Large intestine (tissue), 3 donors: ENCODE measurements at regions not wholly inside any gene's neighbourhood (a gene's known extent, or its start where the extent isn't known, plus 50 kb on each side); places are given as distances from the start of the nearest gene placed in this dataset.

Source experiments
- DNase-seq, 2 donors: peaks; one replicate each; pipeline versions ENCODE4 v3.0.0 to v3.0.0-alpha.2; 2013
- H3K27ac ChIP-seq: one replicate; pipeline ENCODE4 v1.5.1; 2013; ENCODE audit warnings: low read length
- H3K27me3 ChIP-seq: 2 replicates; pipeline ENCODE4 v1.6.1; 2013; ENCODE audit warnings: low read length; ENCODE audit not compliant: control insufficient read depth, insufficient read depth
- H3K36me3 ChIP-seq: 2 replicates; pipeline ENCODE4 v1.6.1; 2013; ENCODE audit warnings: low read length; ENCODE audit not compliant: control insufficient read depth, insufficient read depth
- H3K4me1 ChIP-seq: one replicate; pipeline ENCODE4 v1.6.1; 2013; ENCODE audit warnings: low read length; ENCODE audit not compliant: control insufficient read depth, insufficient read depth
- H3K4me3 ChIP-seq: one replicate; pipeline ENCODE4 v1.5.1; 2013; ENCODE audit warnings: low read length
- H3K9me3 ChIP-seq: one replicate; pipeline ENCODE4 v1.6.1; 2013; ENCODE audit warnings: mild to moderate bottlenecking, low read depth, low read length, moderate library complexity; ENCODE audit not compliant: control insufficient read depth
- WGBS: methylation state at CpG from one replicate; pipeline ENCODE4 v1.1.5; 2013; ENCODE audit warnings: low lambda C conversion rate; ENCODE audit not compliant: insufficient coverage; 5-methylcytosine and 5-hydroxymethylcytosine counted together

- no peaks in the 10 kb centered on the region for H3K36me3 ChIP-seq
- peak; percentile 92 to 97 for DNase-seq
- H3K27ac ChIP-seq, result peak overlapping the region; percentile 92
- WGBS, result no CpG with 5 or more reads among the region's 4 CpGs
- H3K27me3 ChIP-seq, result no peaks in the 10 kb centered on the region
- no peak overlapping the region for H3K4me3 ChIP-seq
- H3K9me3 ChIP-seq, result no peaks in the 10 kb centered on the region
- peaks cover 27% of the 10 kb centered on the region for H3K4me1 ChIP-seq
These were observed 260.5 kb downstream of the CCDC85A start for GRCh38 chr2:56444339-56444738.

- no CpG with 5 or more reads among the region's 5 CpGs for WGBS
- peak; percentile 50 to 78 for DNase-seq
- Histone ChIP-seq H3K9me3 (no peaks in the 10 kb centered on the region), H3K4me1 (peaks cover 32% of the 10 kb centered on the region), H3K36me3 (no peaks in the 10 kb centered on the region), H3K27me3 (no peaks in the 10 kb centered on the region), H3K4me3 (no peak overlapping the region), H3K27ac (peak overlapping the region; percentile 84)
These were observed 264.7 kb downstream of the CCDC85A start for GRCh38 chr2:56448403-56449001.

- peak; percentile 95 for DNase-seq
- Histone ChIP-seq H3K9me3 (no peaks in the 10 kb centered on the region), H3K4me3 (peak overlapping the region; percentile 16), H3K27ac (peak overlapping the region; percentile 84), H3K4me1 (peaks cover 29% of the 10 kb centered on the region), H3K36me3 (no peaks in the 10 kb centered on the region), H3K27me3 (no peaks in the 10 kb centered on the region)
- WGBS, result no CpG with 5 or more reads among the region's 8 CpGs
These were observed 265.2 kb downstream of the CCDC85A start for GRCh38 chr2:56449002-56449431.

- peak; percentile 75 to 87 for DNase-seq
- Histone ChIP-seq H3K9me3 (no peaks in the 10 kb centered on the region), H3K4me3 (peak overlapping the region; percentile 16), H3K36me3 (no peaks in the 10 kb centered on the region), H3K27ac (peak overlapping the region; percentile 84), H3K27me3 (no peaks in the 10 kb centered on the region), H3K4me1 (peaks cover 29% of the 10 kb centered on the region)
- no CpG with 5 or more reads among the region's 2 CpGs for WGBS
These were observed 265.7 kb downstream of the CCDC85A start for GRCh38 chr2:56449449-56449860.

- Histone ChIP-seq H3K4me3 (no peak overlapping the region), H3K27me3 (no peaks in the 10 kb centered on the region), H3K27ac (peak overlapping the region; percentile 84), H3K36me3 (no peaks in the 10 kb centered on the region), H3K4me1 (peaks cover 24% of the 10 kb centered on the region), H3K9me3 (no peaks in the 10 kb centered on the region)
- no peak for DNase-seq
- no CpG with 5 or more reads among the region's 1 CpG for WGBS
These were observed 266.3 kb downstream of the CCDC85A start for GRCh38 chr2:56450047-56450446.

- Histone ChIP-seq H3K36me3 (no peaks in the 10 kb centered on the region), H3K27me3 (no peaks in the 10 kb centered on the region), H3K4me1 (peaks cover 18% of the 10 kb centered on the region), H3K27ac (no peak overlapping the region), H3K4me3 (no peak overlapping the region), H3K9me3 (no peaks in the 10 kb centered on the region)
- DNase-seq, result no peak
These were observed 267.0 kb downstream of the CCDC85A start for GRCh38 chr2:56450772-56451171.

GRCh38 chr2:56455642-56456041 lies 271.9 kb downstream of the CCDC85A start:
- no peak overlapping the region for H3K27ac ChIP-seq
- H3K27me3 ChIP-seq, result no peaks in the 10 kb centered on the region
- no peaks in the 10 kb centered on the region for H3K9me3 ChIP-seq
- H3K4me1 ChIP-seq, result no peaks in the 10 kb centered on the region
- no peaks in the 10 kb centered on the region for H3K36me3 ChIP-seq
- no CpG with 5 or more reads among the region's 2 CpGs for WGBS
- no peak overlapping the region for H3K4me3 ChIP-seq
- no peak for DNase-seq

GRCh38 chr2:56456791-56457190 lies 273.0 kb downstream of the CCDC85A start:
- no peaks in the 10 kb centered on the region for H3K4me1 ChIP-seq
- H3K27ac ChIP-seq, result no peak overlapping the region
- no peaks in the 10 kb centered on the region for H3K36me3 ChIP-seq
- H3K9me3 ChIP-seq, result no peaks in the 10 kb centered on the region
- DNase-seq, result no peak
- WGBS, result no CpG with 5 or more reads among the region's 1 CpG
- H3K27me3 ChIP-seq, result no peaks in the 10 kb centered on the region
- H3K4me3 ChIP-seq, result no peak overlapping the region

GRCh38 chr2:56460508-56460907 lies 276.7 kb downstream of the CCDC85A start:
- Histone ChIP-seq H3K4me1 (no peaks in the 10 kb centered on the region), H3K4me3 (no peak overlapping the region), H3K36me3 (no peaks in the 10 kb centered on the region), H3K27me3 (no peaks in the 10 kb centered on the region), H3K9me3 (no peaks in the 10 kb centered on the region), H3K27ac (no peak overlapping the region)
- WGBS, result no CpG with 5 or more reads among the region's 1 CpG
- DNase-seq, result no peak

GRCh38 chr2:56464066-56464465 lies 280.3 kb downstream of the CCDC85A start:
- Histone ChIP-seq H3K27me3 (no peaks in the 10 kb centered on the region), H3K4me3 (no peak overlapping the region), H3K4me1 (no peaks in the 10 kb centered on the region), H3K36me3 (no peaks in the 10 kb centered on the region), H3K27ac (no peak overlapping the region), H3K9me3 (no peaks in the 10 kb centered on the region)
- no peak for DNase-seq
- WGBS, result no CpG with 5 or more reads among the region's 3 CpGs

GRCh38 chr2:56464613-56465012 lies 280.8 kb downstream of the CCDC85A start:
- Histone ChIP-seq H3K4me1 (no peaks in the 10 kb centered on the region), H3K27ac (no peak overlapping the region), H3K4me3 (no peak overlapping the region), H3K36me3 (no peaks in the 10 kb centered on the region), H3K9me3 (no peaks in the 10 kb centered on the region), H3K27me3 (no peaks in the 10 kb centered on the region)
- no peak for DNase-seq
- WGBS, result 100% methylated on average over 1 of the region's 2 CpGs
